Activated T-cell treated with anti-CD3 and anti-CD28 coated beads for 24 hours (primary cell): ENCODE measurements at regions not wholly inside any gene's neighbourhood (a gene's known extent, or its start where the extent isn't known, plus 50 kb on each side); places are given as distances from the start of the nearest gene placed in this dataset.

ENCODE experiments used
- DNase-seq: peaks from one replicate; pipeline ENCODE4 v3.0.0-alpha.2; 2020; ENCODE audit warnings: low read depth

- no peak for DNase-seq
These were observed 89.4 kb downstream of the FOXB1 start for GRCh38 chr15:60093273-60094067.

GRCh38 chr15:60095711-60096110 lies 91.6 kb downstream of the FOXB1 start:
- no peak for DNase-seq

DNA sequence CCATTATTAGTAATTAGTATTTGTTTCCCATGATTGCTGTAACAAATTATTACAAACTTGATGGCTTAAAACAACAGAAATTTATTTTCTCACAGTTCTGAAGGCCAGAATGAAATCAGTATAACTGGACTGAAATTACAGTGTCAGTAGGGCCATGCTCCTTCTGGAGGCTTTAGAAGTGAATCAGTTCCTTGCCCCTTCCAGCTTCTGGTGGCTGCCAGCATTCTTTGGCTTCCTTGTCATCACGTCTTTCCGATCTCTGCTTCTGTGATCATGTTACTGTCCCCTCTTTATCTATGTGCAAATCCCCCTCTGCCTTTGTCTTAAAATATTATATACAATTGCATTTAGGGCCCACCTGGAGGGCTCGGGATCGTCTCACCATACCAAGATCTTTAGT lies 92.0 kb downstream of the FOXB1 start:
- no peak for DNase-seq

- no peak for DNase-seq
These were observed 97.3 kb downstream of the FOXB1 start for GRCh38 chr15:60101416-60101815.

DNA sequence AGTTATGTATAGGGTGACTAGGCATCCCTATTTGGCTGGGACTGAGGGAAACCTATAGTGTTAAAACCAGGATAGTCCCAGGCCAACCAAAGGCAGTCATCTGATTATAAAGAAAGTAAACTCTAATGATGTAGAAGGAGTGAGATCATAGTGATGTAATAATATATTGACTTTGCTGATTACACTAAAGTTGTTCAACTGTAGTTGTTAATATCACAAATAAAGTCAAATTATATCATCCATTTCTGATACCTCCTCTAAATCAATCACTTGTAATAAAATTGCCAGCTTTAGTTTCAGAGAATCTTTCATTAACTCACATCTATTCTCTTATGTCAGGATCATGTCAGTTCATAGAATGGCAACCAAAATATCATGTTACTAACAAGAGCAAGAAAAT lies 98.6 kb downstream of the FOXB1 start:
- no peak for DNase-seq

- no peak for DNase-seq
These were observed 106.8 kb downstream of the FOXB1 start for GRCh38 chr15:60110909-60111308.

DNA sequence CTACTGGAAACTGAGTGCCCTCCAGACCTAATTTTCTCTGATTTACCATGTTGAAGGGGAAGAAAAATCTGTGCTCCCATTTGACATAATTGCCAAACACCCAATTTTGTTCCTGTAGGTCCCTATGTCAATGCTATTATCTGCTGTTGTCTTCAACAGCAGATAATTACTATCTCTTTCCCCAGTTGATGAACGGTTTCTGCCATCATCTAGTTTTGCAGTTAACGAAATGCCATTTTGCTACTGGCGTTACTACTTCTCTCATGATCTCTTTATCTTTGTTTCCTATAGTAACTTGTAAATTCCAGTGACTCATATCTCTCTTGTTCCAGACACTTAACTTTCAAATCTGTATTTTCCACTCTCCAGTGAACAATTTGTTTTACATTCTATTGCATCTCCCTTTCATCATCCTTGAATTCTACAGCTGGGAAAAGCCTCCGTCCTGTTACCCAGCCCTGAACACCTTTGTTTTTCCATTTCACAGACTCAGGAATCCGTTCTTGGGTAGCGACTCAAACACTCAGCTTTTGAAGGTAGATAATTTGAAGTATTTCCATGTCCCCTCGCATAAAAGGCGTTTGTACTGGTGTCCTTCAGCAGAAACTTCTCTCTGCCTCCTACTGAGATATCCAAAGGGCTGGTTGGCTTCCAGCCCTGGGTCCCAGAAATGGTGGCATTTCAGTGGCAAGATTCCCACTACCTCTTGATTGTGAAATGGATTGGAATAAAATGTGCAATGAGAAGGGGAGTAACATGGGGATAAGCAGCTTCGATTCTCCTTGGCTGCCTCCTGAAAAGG lies 111.7 kb downstream of the FOXB1 start:
- DNase-seq: no peak

GRCh38 chr15:60116456-60117089 lies 112.5 kb downstream of the FOXB1 start:
- no peak for DNase-seq

- DNase-seq: no peak
These were observed 114.0 kb downstream of the FOXB1 start for GRCh38 chr15:60118146-60118545.

- no peak for DNase-seq
These were observed 114.5 kb downstream of the FOXB1 start for GRCh38 chr15:60118626-60119025.

- no peak for DNase-seq
These were observed 115.0 kb downstream of the FOXB1 start for GRCh38 chr15:60119101-60119500.

- no peak for DNase-seq
These were observed 116.0 kb downstream of the FOXB1 start for GRCh38 chr15:60120100-60120499.

DNA sequence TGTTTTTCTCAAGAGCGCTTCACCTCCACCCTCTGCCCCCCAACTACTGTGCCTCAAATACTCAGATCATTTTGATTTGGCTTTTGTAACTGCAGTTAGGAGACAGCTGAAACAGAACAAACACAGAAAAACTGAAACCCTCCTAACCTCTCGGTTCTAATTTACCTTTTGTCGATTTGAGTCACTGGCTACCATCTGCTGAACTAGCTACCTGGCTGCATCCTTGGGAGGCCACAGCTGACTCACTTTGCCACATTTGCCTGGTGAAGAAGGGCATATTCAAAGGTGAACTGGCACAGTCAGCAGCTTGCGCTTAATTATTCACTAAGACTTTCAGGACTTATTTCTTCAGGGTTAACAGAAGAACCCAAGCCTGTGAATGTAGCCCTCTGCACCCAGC lies 117.7 kb downstream of the FOXB1 start:
- no peak for DNase-seq

DNA sequence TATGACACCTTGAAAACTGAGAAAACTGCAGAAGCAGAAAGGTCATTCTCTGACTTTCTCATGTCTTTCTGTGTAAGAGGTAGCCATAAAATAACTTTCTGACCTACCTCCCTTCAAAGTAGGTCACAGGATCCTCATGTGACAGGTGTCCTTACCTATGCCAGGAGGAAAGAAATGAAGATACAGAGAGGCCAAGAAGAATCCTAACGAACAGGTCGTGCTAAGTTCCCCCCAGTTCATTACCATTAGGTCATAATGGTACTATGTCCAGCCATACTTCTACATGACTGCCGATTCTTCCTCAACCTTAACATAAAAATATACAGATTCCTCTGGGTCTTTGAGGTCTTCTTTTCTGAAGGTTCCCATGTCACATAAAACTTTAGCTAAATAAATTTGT lies 118.6 kb downstream of the FOXB1 start:
- no peak for DNase-seq

DNA sequence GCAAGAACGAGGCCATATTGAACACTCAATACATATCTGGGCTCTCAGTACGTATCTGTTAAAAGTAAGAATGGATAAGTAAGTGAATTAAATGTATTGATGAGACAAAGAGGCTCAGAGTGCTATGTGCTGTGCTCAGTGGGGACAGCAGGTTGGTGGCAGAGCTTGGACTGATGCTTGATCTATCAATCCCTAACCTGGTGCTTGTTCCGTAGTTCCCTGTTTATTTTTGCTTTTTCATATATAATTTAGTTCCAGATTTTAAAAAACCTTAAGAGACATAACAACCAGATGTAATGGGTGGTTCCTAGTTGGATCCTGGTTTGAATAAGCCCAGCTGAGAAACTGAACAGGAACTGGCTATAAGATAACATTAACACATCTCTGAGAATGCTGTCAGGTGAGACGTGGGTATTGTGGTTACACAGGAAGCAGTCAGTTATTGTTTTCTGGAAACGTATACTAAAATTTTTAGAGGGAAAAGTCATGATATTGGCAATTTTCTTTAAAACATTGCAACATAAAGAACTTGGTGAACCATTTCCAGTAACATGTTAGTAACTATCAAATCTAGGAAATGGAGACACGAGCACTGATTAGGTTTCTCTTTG lies 120.5 kb downstream of the FOXB1 start:
- DNase-seq: no peak

- no peak for DNase-seq
These were observed 121.2 kb downstream of the FOXB1 start for GRCh38 chr15:60125334-60125733.

- no peak for DNase-seq
These were observed 122.1 kb downstream of the FOXB1 start for GRCh38 chr15:60126200-60126599.

DNA sequence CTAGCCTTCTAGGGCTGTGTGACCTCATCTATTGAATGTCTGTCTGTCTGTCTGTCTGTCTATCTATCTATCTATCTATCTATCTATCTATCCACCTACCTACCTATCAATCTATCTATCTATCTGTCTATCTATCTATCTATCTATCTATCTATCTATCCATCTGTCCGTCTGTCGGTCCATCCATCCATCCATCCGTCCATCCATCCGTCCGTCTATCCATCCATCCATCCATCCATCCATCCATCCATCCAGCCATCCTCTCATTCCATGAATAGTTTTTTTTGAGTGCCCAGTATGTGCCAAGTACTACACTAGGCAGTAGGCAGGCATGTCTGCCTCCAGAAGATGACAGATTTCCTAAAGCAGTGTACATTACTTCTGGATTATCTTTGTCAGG lies 122.5 kb downstream of the FOXB1 start:
- DNase-seq: no peak

GRCh38 chr15:60128000-60128376 lies 123.9 kb downstream of the FOXB1 start:
- no peak for DNase-seq

GRCh38 chr15:60128710-60129109 lies 124.6 kb downstream of the FOXB1 start:
- DNase-seq: no peak

GRCh38 chr15:60130398-60130797 lies 126.3 kb downstream of the FOXB1 start:
- no peak for DNase-seq

DNA sequence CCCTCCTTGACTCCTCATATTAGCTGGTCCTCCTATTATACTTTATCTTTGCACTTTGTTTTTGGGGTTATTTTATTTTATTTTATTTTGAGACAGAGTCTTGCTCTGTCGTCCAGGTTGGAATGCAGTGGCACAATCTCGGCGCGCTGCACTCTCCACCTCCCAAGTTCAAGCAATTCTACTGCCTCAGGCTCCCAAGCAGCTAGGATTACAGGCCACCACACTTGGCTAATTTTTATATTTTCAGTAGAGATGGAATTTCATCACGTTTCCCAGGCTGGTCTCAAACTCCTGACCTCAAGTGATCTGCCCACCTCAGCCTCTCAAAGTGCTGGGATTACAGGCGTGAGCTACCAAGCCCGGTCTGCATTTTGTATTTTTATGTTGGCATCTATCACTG lies 126.7 kb downstream of the FOXB1 start:
- DNase-seq: no peak

DNA sequence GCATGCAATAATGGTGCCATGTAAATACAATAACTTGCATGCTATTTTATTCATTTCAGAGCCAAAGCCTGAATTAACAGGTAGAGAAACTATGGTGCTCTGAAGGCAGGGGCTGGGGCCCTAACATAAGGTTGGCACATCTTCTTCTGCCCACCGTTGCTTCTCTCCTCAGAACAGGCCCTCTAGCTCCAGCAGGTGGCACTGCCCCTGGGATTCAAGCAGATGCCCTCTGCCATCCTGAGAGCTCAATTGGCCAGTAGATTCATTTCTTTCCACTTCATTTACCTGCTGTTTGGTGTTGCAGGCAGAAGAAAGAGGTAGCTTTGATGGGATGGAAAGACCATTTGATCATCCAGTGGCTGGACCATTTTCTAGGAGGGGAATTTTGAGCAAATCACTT lies 130.5 kb downstream of the FOXB1 start:
- DNase-seq: no peak
